HG02798 (cell line): ENCODE measurements at regions not wholly inside any gene's neighbourhood (a gene's known extent, or its start where the extent isn't known, plus 50 kb on each side); places are given as distances from the start of the nearest gene placed in this dataset.
"Not testable (repeated sequence)": the region's sequence is repeated elsewhere in the genome, so short reads cannot be mapped to it uniquely, and the experiment has no call there.

Experiments used
- ATAC-seq: cut with Tn5 transposase; IDR thresholded peaks from one replicate; pipeline ENCODE4 v1.9.1; 2021; ENCODE audit warnings: mild to moderate bottlenecking; ENCODE audit not compliant: unreplicated experiment, poor library complexity

GRCh38 chr13:44637581-44637980 lies 61.5 kb upstream of the TSC22D1 start:
- ATAC-seq, result no peak

- ATAC-seq, result no peak
Observed at GRCh38 chr13:44629465-44630183, 53.5 kb upstream of the TSC22D1 start.

- not testable (repeated sequence) for ATAC-seq
Observed at GRCh38 chr13:44628826-44629225, 52.7 kb upstream of the TSC22D1 start.

- no peak for ATAC-seq
Observed at GRCh38 chr13:44627441-44627840, 51.3 kb upstream of the TSC22D1 start.

- ATAC-seq, result no peak
Observed at GRCh38 chr13:44626176-44626575, 50.0 kb upstream of the TSC22D1 start.
